Activated T-cell treated with anti-CD3 and anti-CD28 coated beads, Interleukin-2, amount 50 U/mL, for 1 hour (primary cell): ENCODE measurements at regions not wholly inside any gene's neighbourhood (a gene's known extent, or its start where the extent isn't known, plus 50 kb on each side); places are given as distances from the start of the nearest gene placed in this dataset.
"Not testable (repeated sequence)": the region's sequence is repeated elsewhere in the genome, so short reads cannot be mapped to it uniquely, and the experiment has no call there.

ENCODE experiments used
- DNase-seq: peaks from one replicate; pipeline ENCODE4 v3.0.0-alpha.2; 2020

DNA sequence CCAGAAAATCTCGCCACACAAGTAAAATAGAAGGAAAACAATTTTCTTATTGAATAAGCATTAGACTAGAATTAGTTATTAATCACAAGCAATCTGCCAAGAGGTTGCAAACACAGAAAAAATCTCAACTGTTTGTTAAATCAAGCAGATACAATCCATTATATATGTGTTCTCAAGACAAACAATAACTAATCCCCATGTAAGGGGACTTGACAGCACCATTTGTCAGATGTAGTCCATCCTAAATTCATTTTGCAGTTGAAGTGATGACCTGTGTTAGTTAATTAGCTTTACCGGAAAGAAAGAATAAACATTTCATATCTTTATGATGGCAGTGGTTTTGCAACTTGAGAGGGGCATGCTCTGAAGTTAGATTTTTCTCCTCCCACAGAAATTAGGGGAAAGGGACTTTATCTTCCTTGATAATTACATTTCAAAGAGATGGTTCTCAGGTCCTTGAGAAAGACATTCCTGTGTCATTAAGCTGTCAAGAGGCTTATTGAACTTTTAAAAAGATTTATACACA is 1588.0 kb downstream of the GRIK2 start:
- DNase-seq, result no peak

DNA sequence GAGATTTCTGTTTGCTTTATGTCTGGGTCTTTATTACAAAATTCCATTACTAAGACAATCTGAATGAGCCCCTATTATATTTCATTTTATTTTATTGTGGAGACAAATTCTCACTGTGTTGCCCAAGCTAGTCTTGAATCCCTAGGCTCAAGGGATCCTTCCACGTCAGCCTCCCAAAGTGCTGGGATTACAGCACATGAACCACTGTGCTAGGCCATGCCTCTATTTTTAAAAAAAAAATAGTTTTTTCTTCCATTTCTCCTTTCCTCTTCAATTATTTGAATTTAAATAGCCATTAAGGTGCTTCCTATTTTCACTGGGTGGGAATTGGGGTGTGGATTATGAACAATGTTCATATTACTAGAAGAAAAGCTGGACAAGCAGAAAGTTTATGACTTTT is 1587.4 kb downstream of the GRIK2 start:
- no peak for DNase-seq

DNA sequence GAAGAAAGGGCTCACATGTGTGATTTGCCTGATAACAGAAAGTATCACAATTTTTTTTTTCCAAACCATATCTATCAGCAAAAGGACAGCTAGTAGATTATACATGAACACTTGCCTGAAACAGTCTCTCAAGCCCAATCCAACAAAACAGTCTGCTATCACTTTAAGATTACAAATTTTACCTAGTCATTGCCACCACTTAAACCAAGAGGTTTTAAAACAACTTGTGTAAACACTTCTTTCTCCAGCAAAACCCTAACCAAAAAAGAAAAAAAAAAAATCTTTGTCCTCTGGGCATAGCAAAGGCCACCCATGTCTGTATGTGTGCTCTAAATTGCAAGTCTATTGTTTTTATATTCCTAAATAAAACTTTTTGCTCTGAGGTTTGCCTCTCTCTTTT is 1568.4 kb downstream of the GRIK2 start:
- DNase-seq, result no peak

DNA sequence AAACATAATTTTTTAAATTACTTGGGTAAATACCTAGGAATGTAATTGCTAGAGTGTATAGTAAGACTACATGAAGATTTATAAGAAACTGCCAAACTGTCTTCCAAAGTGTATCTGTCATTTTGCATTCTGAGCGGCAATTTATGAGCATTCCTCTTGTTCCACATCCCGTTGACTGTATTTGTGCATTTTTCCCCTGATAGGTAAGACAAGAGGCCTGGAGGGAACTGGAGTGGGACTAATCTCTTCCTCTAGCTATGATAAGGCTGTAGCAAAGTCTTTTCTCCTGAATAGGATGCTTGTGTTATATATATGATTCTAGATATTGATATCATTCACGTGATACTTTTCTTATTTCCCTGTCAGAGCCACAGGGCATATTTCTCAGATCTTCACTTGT is 1557.5 kb downstream of the GRIK2 start:
- no peak for DNase-seq

DNA sequence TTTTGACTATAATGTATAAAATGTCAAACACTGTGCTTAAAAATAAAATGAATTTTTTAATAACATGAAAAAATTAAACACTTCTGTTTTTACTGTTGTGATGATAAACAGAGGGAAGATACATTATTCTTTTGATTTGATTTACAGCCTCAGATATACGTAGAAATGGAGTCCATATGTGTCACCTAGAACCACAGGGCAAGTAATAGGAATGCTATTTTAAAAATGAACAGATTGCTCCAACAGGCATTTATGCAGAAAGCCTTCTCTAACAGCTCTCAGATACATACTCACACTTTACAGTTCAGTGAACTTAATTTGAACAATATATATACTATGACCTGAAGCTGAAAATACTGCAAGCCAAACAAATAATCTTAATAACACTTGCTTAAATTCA is 1551.0 kb downstream of the GRIK2 start:
- DNase-seq, result no peak

DNA sequence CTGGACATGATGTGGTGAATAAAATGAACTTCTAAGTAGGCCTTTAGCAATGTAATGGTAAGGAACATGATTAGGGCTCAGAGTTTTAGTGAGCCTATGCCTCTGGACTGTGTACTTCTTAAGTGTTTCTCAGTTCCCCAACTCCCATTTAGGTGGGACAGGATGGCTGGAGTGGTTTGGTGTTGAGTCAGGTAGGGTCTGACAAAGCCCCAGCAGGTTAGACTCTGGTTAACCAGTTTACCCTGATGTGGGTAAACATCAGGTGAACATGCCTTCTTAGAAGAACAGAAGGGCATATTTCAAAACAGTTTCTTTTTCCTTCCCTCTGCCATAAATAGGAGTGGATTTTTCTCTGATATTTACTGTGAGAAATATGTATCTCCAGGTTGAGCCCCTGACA is 1548.7 kb downstream of the GRIK2 start:
- DNase-seq, result no peak

DNA sequence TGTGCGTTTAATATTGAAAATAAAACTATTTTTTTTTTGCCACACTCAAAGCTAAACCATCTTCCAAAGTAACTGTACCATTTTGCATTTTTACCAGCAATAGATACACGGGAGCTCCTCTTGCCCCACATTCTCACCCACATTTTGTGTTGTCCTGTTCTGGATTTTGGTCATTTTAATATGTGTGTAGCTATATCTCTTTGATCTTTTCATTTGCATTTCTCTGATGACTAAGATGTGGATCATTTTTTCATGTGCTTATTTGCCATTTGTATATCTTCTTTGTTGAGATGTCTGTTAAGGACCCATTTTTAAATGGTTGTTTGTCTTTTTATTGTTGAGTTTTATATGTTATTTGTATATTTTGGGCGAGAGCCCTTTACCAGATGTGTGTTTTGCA is 1543.5 kb downstream of the GRIK2 start:
- no peak for DNase-seq

DNA sequence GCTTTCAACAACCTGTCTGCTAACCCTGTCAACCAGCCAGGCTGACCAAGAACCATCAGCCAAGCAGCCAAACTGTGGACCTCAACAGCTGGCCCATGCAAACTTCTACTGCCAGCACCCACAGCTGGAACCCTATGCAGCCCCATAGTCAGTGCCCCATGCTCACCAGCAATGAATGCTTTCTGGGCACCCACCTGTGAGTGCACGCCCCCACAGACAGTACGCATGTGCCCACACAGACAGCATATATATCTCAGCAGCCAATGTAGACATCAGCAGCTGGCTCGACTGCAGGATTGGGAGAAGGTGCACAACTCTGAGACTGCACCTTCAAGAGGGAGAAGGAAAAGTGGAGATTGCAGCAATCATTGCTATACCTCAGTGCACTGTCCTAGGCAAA is 1534.6 kb downstream of the GRIK2 start:
- no peak for DNase-seq

DNA sequence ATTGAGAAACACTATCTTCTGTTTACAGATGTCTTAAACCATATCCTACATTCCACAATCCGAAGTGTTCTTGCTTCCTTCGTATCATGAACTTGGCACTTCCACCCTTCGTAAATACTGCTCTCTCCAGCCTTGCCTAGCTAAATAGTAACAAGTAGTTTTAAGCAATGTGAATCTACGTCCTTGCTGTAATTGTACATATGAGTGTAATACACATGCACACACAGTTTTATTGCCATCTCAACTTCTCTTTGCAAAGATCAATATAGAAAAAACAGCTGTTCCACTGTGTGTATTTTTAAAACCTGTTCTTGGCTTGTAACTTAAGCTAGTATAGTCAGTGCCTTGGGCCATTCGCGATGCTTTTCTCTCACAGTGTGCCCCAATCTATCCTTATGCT is 1524.7 kb downstream of the GRIK2 start:
- DNase-seq, result no peak

DNA sequence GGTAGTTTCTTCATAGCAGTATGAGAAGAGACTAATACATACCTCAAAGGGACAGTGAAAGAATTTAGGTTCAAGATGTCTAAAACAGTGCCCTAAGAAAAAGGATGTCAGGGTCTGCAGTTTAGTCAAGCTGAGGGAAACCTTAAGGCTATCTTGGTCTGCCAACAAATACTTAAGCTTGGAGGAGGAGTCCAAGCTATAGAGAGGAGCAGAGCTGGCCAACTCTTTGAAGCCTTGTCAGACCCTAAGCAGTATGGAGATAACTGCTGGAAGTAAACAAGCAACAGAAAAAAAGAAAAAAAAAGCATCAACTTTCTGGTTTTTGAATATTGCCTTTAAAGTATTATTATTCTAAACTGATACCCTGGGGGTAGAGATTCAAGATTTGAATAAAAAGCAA is 1518.1 kb downstream of the GRIK2 start:
- no peak for DNase-seq

DNA sequence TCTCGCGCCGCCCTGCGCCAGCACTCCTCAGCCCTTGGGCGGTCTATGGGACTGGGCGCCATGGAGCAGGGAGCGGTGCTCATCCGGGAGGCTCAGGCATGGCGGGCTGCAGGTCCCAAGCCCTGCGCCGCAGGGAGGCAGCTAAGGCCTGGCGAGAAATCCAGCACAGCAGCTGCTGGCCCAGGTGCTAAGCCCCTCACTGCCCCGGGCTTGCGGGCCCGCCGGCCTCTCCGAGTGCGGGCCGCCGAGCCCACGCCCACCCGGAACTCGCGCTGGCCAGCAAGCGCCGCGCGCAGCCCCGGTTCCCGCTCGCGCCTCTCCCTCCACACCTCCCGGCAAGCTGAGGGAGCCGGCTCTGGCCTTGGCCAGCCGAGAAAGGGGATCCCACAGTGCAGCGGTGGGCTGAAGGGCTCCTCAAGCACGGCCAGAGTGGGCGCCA is 1517.2 kb downstream of the GRIK2 start:
- DNase-seq, result not testable (repeated sequence)

DNA sequence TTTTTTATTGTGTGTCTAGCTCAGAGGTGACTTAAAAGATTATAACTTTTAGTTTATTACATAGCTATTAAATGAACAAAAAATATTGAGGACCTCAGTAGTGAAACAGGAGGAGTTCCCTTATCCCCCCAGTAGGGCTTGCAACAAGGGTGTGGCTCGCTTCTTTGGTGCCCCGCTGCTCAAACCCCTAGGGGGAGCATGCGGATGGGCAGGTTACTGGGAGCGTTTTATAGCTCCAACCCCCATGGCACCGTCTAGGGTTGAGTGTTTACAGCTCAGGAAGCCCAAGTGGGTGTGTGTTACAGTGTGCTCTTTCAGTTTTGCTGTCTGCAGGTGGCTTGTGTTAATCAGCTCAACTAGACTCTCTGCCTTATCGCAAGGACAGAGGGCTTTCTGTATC is 1513.7 kb downstream of the GRIK2 start:
- DNase-seq, result no peak

DNA sequence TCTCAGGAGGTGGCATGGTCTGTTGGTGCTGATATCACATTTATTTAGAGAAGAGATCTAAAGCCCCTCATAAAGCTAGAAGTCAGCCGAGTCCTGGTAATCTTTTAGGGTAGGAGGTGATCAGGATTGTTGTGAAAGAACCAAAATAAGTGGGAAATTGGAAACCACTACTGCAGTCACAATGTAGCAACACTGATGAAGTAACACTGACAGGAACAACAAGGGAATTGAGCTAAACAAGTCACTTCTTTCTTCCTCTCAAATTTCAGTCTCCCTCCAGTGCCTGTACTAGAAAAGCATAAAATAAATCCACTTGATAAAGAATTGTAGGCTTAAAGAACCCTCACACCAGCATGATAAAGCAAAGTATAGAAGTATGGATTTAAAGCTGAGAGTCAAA is 1509.0 kb downstream of the GRIK2 start:
- DNase-seq, result no peak

DNA sequence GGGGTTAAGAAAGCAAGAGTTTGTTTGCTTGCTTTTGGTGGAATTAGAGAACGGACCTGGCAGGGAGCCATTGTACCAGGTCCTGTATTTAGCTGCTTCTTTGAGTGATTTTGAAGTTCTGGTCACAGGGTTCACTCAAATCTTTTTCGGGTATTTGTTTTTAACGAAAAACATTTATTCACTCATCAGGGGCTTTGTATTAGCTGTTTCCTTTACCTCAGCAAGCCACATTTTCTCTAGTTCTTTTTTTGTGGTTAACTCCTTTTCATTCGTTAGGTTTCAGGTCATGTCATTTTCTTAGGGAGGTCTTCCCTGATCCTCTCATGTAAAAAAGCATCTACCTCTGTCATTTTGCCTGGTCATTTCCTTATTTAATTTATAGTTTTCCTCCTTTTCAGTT is 1502.2 kb downstream of the GRIK2 start:
- DNase-seq, result no peak

DNA sequence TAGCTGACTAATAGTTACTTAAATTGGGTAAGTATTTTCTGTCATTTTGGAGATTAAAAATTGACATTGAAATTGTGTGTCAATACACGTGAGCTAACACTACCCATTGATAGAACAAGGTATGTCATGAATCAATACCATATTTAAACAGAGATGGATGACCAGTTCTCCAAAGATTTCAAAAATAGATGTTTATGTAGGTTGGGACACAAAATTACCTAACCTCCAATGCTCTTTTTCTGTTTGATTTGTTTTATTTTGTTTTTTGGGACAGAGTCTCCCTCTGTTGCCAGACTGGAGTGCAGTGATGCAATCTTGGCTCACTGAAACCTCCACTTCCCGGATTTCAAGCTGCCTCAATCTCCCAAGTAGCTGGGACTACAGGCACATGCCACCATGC is 1491.7 kb downstream of the GRIK2 start:
- no peak for DNase-seq

DNA sequence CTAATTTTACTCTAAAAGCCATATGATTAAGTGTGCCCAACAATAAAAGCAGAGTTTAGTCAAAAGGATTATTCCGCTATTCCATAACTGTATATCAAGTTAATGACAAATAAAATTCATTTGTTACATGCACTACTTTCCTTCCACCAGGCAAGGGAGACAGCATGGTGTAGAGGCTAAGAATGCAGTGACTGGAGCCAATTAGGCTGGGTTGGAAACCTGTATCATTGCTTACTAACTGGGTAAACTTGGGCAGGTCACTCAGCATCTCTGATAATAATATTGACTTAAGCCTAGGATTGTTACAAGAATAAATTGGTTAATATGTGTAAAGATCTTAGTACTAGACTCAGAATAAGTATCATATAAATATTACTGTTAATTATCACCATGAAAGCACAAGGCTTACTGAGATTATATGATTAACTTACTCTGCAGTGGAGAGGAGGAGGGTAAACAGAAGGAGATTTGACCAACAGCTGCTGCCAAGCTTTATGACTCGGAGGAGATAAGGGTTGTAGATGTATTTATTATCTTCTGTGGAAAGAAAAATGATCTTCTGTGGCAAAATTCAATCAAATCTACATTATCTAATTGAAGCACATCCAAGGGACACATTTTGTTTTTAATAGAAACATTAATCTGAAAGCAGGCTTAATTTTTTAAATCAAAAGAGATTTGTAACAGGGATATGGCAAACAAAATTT is 1459.9 kb downstream of the GRIK2 start:
- DNase-seq, result no peak

DNA sequence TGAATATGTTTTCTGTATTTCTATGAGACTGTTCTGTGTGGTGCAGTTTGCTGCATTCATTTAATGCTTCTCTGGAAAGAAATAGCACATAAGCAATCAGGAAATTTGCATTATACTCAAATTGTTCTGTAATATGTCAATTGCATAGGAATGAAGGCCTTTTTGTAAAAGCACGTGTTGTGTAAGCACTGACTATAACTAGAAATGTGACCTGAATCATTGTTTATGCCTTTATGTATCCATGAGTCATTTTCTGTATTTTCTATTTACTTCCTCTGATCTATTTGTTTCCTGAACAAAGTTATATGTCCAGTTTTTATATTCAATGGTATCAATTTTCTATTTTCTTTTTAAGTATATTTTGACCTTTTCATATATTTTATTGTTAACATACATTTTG is 1455.3 kb downstream of the GRIK2 start:
- DNase-seq, result no peak

DNA sequence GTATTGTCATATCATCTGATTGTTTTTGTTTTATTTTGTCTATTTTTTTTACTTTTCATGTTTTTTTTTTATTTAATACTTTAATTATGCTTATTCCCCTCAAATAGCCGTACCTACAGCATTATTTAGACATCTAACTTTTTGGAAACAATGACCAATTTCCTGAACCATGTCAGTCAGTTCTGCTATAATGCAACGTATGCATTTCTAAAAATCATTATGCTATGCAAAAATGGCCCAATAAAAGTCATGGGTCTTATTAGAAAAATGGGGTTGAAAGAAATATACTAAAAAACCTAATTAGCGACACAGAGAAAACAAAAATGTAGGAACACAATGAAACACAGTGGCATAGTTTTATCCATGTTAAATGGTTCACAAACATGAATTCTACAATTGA is 1454.7 kb downstream of the GRIK2 start:
- no peak for DNase-seq

DNA sequence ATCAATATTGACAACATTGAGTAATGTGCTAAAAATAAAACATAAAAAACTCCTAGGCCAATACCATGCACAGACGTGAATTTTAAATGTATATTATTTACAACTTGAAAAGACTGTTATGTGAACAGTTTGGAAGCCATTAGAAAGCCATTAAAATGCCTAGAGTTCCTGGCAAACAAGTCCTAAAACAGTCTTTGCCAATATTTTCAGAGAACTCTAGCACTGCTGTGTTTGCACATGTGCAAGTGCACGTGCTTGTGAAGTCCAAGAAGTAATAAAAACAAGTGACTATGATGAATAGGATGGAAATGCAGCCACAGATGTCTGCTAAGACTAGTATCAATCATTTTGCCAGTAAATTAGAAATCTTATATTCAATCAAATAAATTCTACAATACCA is 1447.6 kb downstream of the GRIK2 start:
- DNase-seq, result no peak

DNA sequence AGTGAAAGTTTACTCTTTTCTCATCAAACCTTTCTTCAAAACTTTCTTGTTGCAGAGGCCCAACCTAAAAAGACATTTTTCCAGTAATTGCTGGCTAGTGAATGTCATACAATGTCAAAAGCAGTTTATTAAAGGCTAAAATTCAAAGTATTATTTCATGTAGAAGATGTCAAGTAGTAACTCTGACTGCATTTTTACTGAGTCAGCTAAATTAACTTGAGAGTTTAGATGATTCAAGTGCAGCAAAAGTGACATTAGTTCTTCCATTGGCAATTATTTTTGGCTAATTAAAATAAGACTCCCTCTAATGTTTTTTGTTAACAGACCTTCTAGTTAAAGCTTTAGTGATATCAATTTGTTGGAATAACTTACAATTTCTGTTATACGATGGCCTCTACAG is 1438.5 kb downstream of the GRIK2 start:
- DNase-seq, result no peak

DNA sequence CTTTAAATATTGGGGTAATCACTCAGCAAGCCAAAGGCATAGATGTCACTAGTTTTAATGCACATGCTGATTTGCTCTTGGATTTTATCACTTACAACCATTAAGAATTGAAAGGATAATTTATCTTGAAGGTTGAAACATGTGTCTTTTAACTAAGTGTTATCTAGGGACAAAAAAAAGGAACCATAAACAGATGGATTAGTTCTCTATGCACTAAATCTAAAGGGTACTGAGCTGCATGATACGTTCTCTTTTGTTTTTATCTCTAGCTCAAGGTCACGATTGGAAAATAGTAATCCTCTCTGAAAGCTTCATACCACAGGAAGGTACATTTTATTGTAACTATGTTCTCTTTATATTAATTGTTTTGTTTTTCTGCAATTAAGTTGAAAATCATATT is 1426.6 kb downstream of the GRIK2 start:
- DNase-seq, result no peak

DNA sequence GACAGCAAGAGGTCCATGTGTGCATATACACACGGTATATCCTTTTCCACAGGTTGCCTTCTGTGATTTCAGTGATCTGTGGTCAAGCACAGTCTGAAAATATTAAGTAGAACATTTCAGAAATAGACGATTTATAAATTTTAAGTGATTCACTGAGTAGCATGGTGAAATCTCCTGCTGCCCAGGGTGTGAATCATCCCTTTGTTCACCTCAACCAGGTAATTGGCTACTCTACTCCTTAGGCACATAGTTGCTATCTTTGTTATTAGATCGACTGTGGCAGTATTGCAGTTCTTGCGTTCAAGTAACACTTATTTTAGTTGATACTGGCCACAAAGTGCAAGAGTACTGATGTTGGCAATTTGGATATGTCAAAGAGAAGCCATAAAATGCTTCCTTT is 1421.7 kb downstream of the GRIK2 start:
- DNase-seq, result no peak

DNA sequence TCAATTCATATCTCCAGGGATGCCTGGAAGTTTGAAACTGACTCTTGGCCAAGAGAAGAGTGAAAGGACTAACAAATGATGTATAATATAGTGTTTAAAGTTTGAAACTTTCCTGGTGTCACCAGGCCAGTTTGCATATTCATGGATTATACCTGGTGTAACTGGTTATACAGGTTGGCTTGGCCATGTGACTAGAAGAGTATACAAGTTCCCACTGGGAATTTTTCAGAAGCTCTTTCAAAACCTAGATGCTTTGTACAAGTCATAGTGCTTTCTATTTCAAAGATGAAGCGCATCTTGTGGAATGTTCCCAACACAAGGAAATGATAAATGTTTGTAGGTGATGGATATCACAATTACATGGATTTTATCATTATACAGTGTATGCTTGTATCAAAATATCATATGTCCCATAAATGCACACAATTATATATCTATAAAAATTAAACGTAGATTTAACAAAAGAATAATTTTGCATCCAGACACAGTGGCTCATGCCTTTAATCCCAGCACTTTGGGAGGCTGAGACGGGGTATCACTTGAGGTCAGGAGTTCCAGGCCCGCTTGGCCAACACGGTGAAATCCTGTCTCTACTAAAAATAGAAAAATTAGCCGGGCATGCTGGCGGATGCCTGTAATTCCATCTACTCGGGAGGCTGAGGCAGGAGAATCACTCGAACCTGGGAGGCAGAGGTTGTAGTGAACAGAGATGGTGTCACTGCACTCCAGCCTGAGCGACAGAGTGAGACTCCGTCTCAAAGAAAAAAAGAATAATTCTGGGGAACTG is 1420.2 kb downstream of the GRIK2 start:
- no peak for DNase-seq

DNA sequence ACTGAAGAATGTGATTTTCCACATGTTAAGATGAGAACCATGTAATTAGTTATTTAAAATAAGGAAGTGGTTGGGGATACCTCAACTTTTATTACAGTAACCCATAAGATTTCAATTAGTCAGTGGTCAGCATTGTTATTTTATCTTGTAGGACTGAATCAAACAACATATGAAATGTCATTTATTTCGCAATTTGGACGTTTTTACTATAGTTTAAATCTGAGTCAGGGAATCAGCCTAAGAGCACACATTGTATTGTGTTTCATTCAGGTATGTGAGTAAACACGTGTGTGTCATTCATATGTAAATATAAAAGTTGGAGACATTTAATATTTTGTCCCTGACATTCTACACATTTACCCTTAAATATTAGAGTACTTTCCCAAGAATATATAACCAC is 1418.7 kb downstream of the GRIK2 start:
- DNase-seq, result no peak
